ENCODE measurements at regions not wholly inside any gene's neighbourhood (a gene's known extent, or its start where the extent isn't known, plus 50 kb on each side); places are given as distances from the start of the nearest gene placed in this dataset.

GRCh38 chr4:111814961-111815360 is 330.3 kb upstream of the FAM241A start:
- CTCF ChIA-PET: no interaction called here
- no peak for TF ChIP-seq EZH2 (IDR thresholded peaks at IDR 0.05; ENCODE audit: borderline replicate concordance, insufficient read depth, low read depth, low read length, poor library complexity, severe bottlenecking)
- no peak for TF ChIP-seq CTCF (IDR thresholded peaks at IDR 0.05)

GRCh38 chr4:111821342-111821741 is 323.9 kb upstream of the FAM241A start:
- Histone ChIP-seq H3K4me1 (ENCODE audit: control insufficient read depth in 2 of 2, insufficient read depth in 2 of 2, low read length in 2 of 2) (no peaks in the 10 kb centered on the region), H3K36me3 (replicated peaks in 1 of 2; ENCODE audit: control extremely low read depth in 1 of 2, control insufficient read depth in 1 of 2, extremely low read depth in 1 of 2, insufficient read depth in 2 of 2, low read length in 1 of 2) (no peaks in the 10 kb centered on the region), H3K9ac (ENCODE audit: low read length) (no peak overlapping the region), H3K4me3 (ENCODE audit: control extremely low read depth in 1 of 5, extremely low read depth in 1 of 5, insufficient read depth in 1 of 5, low read depth in 2 of 5, low read length in 4 of 5) (no peak overlapping the region), H3K79me2 (ENCODE audit: control insufficient read depth, insufficient read depth, low read length) (no peaks in the 10 kb centered on the region), H3K27ac (ENCODE audit: low read length in 2 of 2) (no peak overlapping the region), H4K20me1 (ENCODE audit: control insufficient read depth, insufficient read depth, low read length, poor library complexity, severe bottlenecking) (no peaks in the 10 kb centered on the region), H3K27me3 (replicated peaks in 1 of 4; ENCODE audit: control extremely low read depth in 1 of 4, control insufficient read depth in 3 of 4, insufficient read depth in 4 of 4, low read length in 3 of 4) (no peaks in the 10 kb centered on the region), H3K9me3 (ENCODE audit: control extremely low read depth in 1 of 3, control insufficient read depth in 2 of 3, insufficient read depth in 1 of 3, low read length in 2 of 3) (peaks cover 0 to 6% (median 3%) of the 10 kb centered on the region in 3 donors), H2AFZ (ENCODE audit: insufficient read depth, low read depth, low read length, poor library complexity, severe bottlenecking) (no peak overlapping the region), H3K4me2 (replicated peaks; ENCODE audit: low read depth, low read length, poor library complexity, severe bottlenecking) (no peak overlapping the region)
- CTCF ChIA-PET: no interaction called here
- POLR2A ChIA-PET: no interaction called here
- DNase-seq (no peak), ATAC-seq (ENCODE audit: low read depth) (no peak)
- TF ChIP-seq EZH2 (IDR thresholded peaks at IDR 0.05; ENCODE audit: borderline replicate concordance, insufficient read depth, low read depth, low read length, poor library complexity, severe bottlenecking) (no peak), CTCF (IDR thresholded peaks at IDR 0.05) (no peak)
- intact Hi-C loops (cut with micrococcal nuclease): no loop called here
- H3K4me3 Mint-ChIP-seq: no peak overlapping the region
- H3K27me3 Mint-ChIP-seq: no peaks in the 10 kb centered on the region
- H3K27ac Mint-ChIP-seq: no peak overlapping the region
- H3K4me1 Mint-ChIP-seq: no peaks in the 10 kb centered on the region
- peaks cover 4% of the 10 kb centered on the region for H3K9me3 Mint-ChIP-seq (ENCODE audit: insufficient read depth)

More at GRCh38 chr4:111814961-111815360, 330.3 kb upstream of the FAM241A start:
- Histone ChIP-seq H3K4me1 (ENCODE audit: control insufficient read depth in 2 of 2, insufficient read depth in 2 of 2, low read length in 2 of 2) (no peaks in the 10 kb centered on the region), H3K4me2 (replicated peaks; ENCODE audit: low read depth, low read length, poor library complexity, severe bottlenecking) (no peak overlapping the region), H3K9ac (ENCODE audit: low read length) (no peak overlapping the region), H3K36me3 (replicated peaks in 1 of 2; ENCODE audit: control extremely low read depth in 1 of 2, control insufficient read depth in 1 of 2, extremely low read depth in 1 of 2, insufficient read depth in 2 of 2, low read length in 1 of 2) (no peaks in the 10 kb centered on the region), H3K9me3 (ENCODE audit: control extremely low read depth in 1 of 3, control insufficient read depth in 2 of 3, insufficient read depth in 1 of 3, low read length in 2 of 3) (peaks cover 0 to 8% (median 3%) of the 10 kb centered on the region in 3 donors), H3K27me3 (replicated peaks in 1 of 4; ENCODE audit: control extremely low read depth in 1 of 4, control insufficient read depth in 3 of 4, insufficient read depth in 4 of 4, low read length in 3 of 4) (no peaks in the 10 kb centered on the region), H3K79me2 (ENCODE audit: control insufficient read depth, insufficient read depth, low read length) (no peaks in the 10 kb centered on the region), H4K20me1 (ENCODE audit: control insufficient read depth, insufficient read depth, low read length, poor library complexity, severe bottlenecking) (no peaks in the 10 kb centered on the region), H3K4me3 (ENCODE audit: control extremely low read depth in 1 of 5, extremely low read depth in 1 of 5, insufficient read depth in 1 of 5, low read depth in 2 of 5, low read length in 4 of 5) (no peak overlapping the region), H3K27ac (ENCODE audit: low read length in 2 of 2) (no peak overlapping the region), H2AFZ (ENCODE audit: insufficient read depth, low read depth, low read length, poor library complexity, severe bottlenecking) (no peak overlapping the region)
- H3K27me3 Mint-ChIP-seq: no peaks in the 10 kb centered on the region
- DNase-seq: no peak
- intact Hi-C loops (cut with micrococcal nuclease): no loop called here
- 65% methylated on average over 4 of the region's 6 CpGs for WGBS (ENCODE audit: insufficient coverage)
- POLR2A ChIA-PET: no interaction called here
- ATAC-seq (ENCODE audit: low read depth): no peak
- no peaks in the 10 kb centered on the region for H3K4me1 Mint-ChIP-seq
- H3K9me3 Mint-ChIP-seq (ENCODE audit: insufficient read depth): peaks cover 6% of the 10 kb centered on the region
- H3K27ac Mint-ChIP-seq: no peak overlapping the region
- H3K4me3 Mint-ChIP-seq: no peak overlapping the region

All from B cell (primary cell).